ENCODE measurements at regions not wholly inside any gene's neighbourhood (a gene's known extent, or its start where the extent isn't known, plus 50 kb on each side); places are given as distances from the start of the nearest gene placed in this dataset.
A peak's percentile ranks its signal among the peaks of the same experiment; 100 is the strongest.

GRCh38 chr13:78325585-78325984 lies 277.8 kb downstream of the POU4F1 start:
- DNase-seq, result peak; percentile 1 to 13

- DNase-seq, result peak in 1 of 2 experiments; percentile 13
Measured at GRCh38 chr13:78323848-78324247, 279.5 kb downstream of the POU4F1 start.

GRCh38 chr13:78323040-78323439 lies 280.3 kb downstream of the POU4F1 start:
- no peak for DNase-seq

GRCh38 chr13:78319101-78319627 lies 284.2 kb downstream of the POU4F1 start:
- DNase-seq, result no peak

GRCh38 chr13:78317030-78317429 lies 286.3 kb downstream of the POU4F1 start:
- DNase-seq, result peak in 1 of 2 experiments; percentile 41

- no peak for DNase-seq
Measured at GRCh38 chr13:78309497-78310180, 293.7 kb downstream of the POU4F1 start.

- DNase-seq, result no peak
Measured at GRCh38 chr13:78306519-78307206, 296.7 kb downstream of the POU4F1 start.

GRCh38 chr13:78305171-78305570 lies 298.2 kb downstream of the POU4F1 start:
- no peak for DNase-seq

- no peak for DNase-seq
Measured at GRCh38 chr13:78299832-78300623, 303.3 kb downstream of the POU4F1 start.

- no peak for DNase-seq
Measured at GRCh38 chr13:78298657-78299056, 304.7 kb downstream of the POU4F1 start.

- no peak for DNase-seq
Measured at GRCh38 chr13:78286748-78287147, 316.6 kb downstream of the POU4F1 start.

GRCh38 chr13:78265098-78265497 lies 338.3 kb downstream of the POU4F1 start:
- no peak for DNase-seq

- no peak for DNase-seq
Measured at GRCh38 chr13:78258304-78258703, 339.7 kb upstream of the EDNRB start.

GRCh38 chr13:78256484-78256883 lies 337.9 kb upstream of the EDNRB start:
- DNase-seq, result no peak

GRCh38 chr13:78254113-78254512 lies 335.5 kb upstream of the EDNRB start:
- DNase-seq, result no peak

- DNase-seq, result no peak
Measured at GRCh38 chr13:78247362-78247761, 328.7 kb upstream of the EDNRB start.

GRCh38 chr13:78241278-78241919 lies 322.8 kb upstream of the EDNRB start:
- DNase-seq, result peak; percentile 0 to 9

GRCh38 chr13:78239714-78240113 lies 321.1 kb upstream of the EDNRB start:
- no peak for DNase-seq

- no peak for DNase-seq
Measured at GRCh38 chr13:78238911-78239310, 320.3 kb upstream of the EDNRB start.

GRCh38 chr13:78228940-78229339 lies 310.3 kb upstream of the EDNRB start:
- DNase-seq, result no peak

GRCh38 chr13:78228211-78228610 lies 309.6 kb upstream of the EDNRB start:
- no peak for DNase-seq

GRCh38 chr13:78227709-78228108 lies 309.1 kb upstream of the EDNRB start:
- no peak for DNase-seq

Measured in NCI-H446 (cell line).